ENCODE measurements at regions not wholly inside any gene's neighbourhood (a gene's known extent, or its start where the extent isn't known, plus 50 kb on each side); places are given as distances from the start of the nearest gene placed in this dataset.

DNA sequence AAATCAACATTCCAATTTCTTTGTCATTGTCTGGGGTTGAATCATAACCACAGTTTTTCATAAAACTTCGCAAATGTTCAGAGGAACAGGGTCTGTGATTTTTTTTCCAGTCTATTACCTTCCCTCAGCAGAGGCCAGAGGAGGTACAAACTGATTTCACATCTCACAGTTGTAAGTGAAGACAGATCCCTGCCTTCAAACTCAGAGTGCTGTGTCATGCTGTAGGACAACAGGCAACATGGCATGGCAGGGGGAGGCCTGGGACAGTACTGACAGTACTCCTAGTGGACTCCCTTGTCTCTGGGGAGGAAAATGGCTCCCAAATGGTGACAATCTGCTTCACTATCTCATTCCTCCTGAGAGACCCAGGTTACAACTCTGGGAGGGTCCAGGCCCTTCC lies 308.6 kb downstream of the CDC5L start:
- H3K9me3 ChIP-seq: no peaks in the 10 kb centered on the region
- no peak overlapping the region for H3K4me3 ChIP-seq
- H3K36me3 ChIP-seq: no peaks in the 10 kb centered on the region
- H3K4me1 ChIP-seq (ENCODE audit: control insufficient read depth in 1 of 2, low read depth in 2 of 2): no peaks in the 10 kb centered on the region
- no peaks in the 10 kb centered on the region for H3K27me3 ChIP-seq (replicated peaks; ENCODE audit: insufficient read depth)
- ATAC-seq (ENCODE audit: insufficient number of reproducible peaks, low FRiP score, low read depth) (no peak), DNase-seq (ENCODE audit: low spot score) (no peak)
- TF ChIP-seq, protein P1, sequence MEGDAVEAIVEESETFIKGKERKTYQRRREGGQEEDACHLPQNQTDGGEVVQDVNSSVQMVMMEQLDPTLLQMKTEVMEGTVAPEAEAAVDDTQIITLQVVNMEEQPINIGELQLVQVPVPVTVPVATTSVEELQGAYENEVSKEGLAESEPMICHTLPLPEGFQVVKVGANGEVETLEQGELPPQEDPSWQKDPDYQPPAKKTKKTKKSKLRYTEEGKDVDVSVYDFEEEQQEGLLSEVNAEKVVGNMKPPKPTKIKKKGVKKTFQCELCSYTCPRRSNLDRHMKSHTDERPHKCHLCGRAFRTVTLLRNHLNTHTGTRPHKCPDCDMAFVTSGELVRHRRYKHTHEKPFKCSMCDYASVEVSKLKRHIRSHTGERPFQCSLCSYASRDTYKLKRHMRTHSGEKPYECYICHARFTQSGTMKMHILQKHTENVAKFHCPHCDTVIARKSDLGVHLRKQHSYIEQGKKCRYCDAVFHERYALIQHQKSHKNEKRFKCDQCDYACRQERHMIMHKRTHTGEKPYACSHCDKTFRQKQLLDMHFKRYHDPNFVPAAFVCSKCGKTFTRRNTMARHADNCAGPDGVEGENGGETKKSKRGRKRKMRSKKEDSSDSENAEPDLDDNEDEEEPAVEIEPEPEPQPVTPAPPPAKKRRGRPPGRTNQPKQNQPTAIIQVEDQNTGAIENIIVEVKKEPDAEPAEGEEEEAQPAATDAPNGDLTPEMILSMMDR (IDR thresholded peaks at IDR 0.05): no peak
- no peak overlapping the region for H3K27ac ChIP-seq

DNA sequence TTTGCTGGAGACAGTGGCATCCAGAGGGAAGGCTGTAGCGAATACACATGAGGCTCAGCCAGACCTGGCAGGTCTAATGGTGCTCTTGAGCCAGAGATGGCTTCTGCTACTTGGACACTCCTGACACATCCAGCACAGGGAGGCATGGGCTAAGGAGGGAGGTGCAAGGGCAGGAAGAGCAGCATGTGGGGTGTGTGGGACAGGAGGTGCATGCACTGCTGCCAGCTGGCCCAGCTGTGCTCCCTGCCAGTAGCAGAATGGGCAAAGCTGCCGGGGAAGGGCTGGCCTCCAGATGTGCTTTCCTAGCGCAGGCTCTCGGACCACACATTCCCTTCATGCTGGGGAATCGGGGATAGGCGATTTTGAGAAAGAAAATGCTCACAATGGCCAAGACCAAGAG lies 309.2 kb downstream of the CDC5L start:
- Histone ChIP-seq H3K4me1 (ENCODE audit: control insufficient read depth in 1 of 2, low read depth in 2 of 2) (no peaks in the 10 kb centered on the region), H3K9me3 (no peaks in the 10 kb centered on the region), H3K4me3 (no peak overlapping the region), H3K27me3 (replicated peaks; ENCODE audit: insufficient read depth) (no peaks in the 10 kb centered on the region), H3K36me3 (no peaks in the 10 kb centered on the region), H3K27ac (no peak overlapping the region)
- TF ChIP-seq, protein P1 (IDR thresholded peaks at IDR 0.05): no peak
- DNase-seq (ENCODE audit: low spot score) (no peak), ATAC-seq (ENCODE audit: insufficient number of reproducible peaks, low FRiP score, low read depth) (no peak)

DNA sequence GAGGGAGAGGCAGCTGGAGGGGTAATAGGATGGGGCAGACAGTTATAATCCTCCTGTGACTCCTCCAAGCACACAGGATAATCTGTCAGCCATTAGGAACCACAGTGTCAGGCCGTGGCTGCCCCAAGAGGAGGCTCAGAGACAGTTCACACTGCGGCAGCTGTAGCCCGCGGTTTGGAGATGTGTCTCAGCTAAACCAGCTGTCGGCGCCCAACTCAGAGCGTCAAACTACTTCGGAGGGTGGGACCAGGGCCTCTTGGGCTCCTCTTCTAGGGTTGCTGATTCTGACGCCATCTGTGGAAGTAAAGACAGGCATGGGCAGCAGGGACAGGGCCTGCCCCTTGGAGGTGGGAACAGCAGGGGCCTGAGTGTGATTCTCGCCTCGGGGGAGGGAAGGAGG lies 309.8 kb downstream of the CDC5L start:
- TF ChIP-seq, protein P1 (IDR thresholded peaks at IDR 0.05): no peak
- no peaks in the 10 kb centered on the region for H3K27me3 ChIP-seq (replicated peaks; ENCODE audit: insufficient read depth)
- no peak overlapping the region for H3K4me3 ChIP-seq
- no peak overlapping the region for H3K27ac ChIP-seq
- no peak for ATAC-seq (ENCODE audit: insufficient number of reproducible peaks, low FRiP score, low read depth)
- no peaks in the 10 kb centered on the region for H3K9me3 ChIP-seq
- DNase-seq (ENCODE audit: low spot score): no peak
- no peaks in the 10 kb centered on the region for H3K36me3 ChIP-seq
- H3K4me1 ChIP-seq (ENCODE audit: control insufficient read depth in 1 of 2, low read depth in 2 of 2): no peaks in the 10 kb centered on the region

DNA sequence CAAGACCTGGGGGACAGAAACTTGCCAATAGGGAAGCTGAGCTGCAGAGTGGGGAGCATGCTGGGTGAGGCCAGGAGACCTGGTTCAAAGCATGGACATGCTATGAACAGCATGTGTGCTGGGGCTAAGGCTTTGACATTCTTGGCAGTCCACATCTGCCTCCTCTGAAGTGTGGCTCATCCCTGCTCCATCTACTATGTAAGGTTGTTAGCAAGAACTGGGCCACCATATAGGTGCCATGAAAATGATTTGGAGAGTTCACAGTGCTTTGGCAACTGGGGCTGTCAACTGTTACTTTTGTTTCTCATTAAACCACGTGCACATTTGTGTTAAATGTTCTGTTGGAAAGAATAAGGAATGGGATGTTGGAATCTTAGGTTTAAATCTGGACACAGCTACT lies 311.1 kb downstream of the CDC5L start:
- H3K27me3 ChIP-seq (replicated peaks; ENCODE audit: insufficient read depth): no peaks in the 10 kb centered on the region
- no peak overlapping the region for H3K4me3 ChIP-seq
- no peak for ATAC-seq (ENCODE audit: insufficient number of reproducible peaks, low FRiP score, low read depth)
- DNase-seq (ENCODE audit: low spot score): no peak
- no peak overlapping the region for H3K27ac ChIP-seq
- H3K9me3 ChIP-seq: no peaks in the 10 kb centered on the region
- H3K4me1 ChIP-seq (ENCODE audit: control insufficient read depth in 1 of 2, low read depth in 2 of 2): no peaks in the 10 kb centered on the region
- TF ChIP-seq, protein P1 (IDR thresholded peaks at IDR 0.05): no peak
- H3K36me3 ChIP-seq: no peaks in the 10 kb centered on the region

DNA sequence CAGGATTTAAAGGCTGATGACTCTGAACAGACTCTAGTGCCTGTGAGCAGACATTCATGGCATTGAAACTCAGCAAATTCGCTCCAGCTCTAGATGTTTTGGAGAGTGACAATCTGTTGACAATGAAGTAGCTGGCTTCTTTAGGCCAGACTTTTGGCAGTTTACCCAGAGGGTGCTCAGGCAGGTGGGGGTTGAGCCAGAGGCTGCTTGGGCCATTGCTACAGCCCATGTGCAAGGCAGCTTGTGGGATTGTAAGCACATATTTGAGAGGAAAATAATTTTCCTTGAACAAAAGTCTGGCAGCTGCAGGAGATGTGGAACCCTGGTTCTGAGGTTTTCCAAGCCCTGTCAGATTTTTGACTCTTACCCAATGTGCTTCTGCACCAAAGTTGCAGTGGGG lies 311.6 kb downstream of the CDC5L start:
- no peaks in the 10 kb centered on the region for H3K4me1 ChIP-seq (ENCODE audit: control insufficient read depth in 1 of 2, low read depth in 2 of 2)
- H3K27me3 ChIP-seq (replicated peaks; ENCODE audit: insufficient read depth): no peaks in the 10 kb centered on the region
- H3K9me3 ChIP-seq: no peaks in the 10 kb centered on the region
- no peak overlapping the region for H3K27ac ChIP-seq
- no peak for DNase-seq (ENCODE audit: low spot score)
- TF ChIP-seq, protein P1 (IDR thresholded peaks at IDR 0.05): no peak
- no peak for ATAC-seq (ENCODE audit: insufficient number of reproducible peaks, low FRiP score, low read depth)
- H3K4me3 ChIP-seq: no peak overlapping the region
- H3K36me3 ChIP-seq: no peaks in the 10 kb centered on the region

Data from thoracic aorta (tissue), 2 donors.